Keratinocyte (primary cell): ENCODE measurements at regions not wholly inside any gene's neighbourhood (a gene's known extent, or its start where the extent isn't known, plus 50 kb on each side); places are given as distances from the start of the nearest gene placed in this dataset.

Experiments used
- CTCF ChIP-seq, 3 experiments: IDR thresholded peaks in 1 of 3; conservative IDR thresholded peaks in 1 of 3; optimal IDR thresholded peaks in 1 of 3; 2 replicates in 2 of 3; 3 replicates in 1 of 3; pipeline versions ENCODE3 to v1.5.1; 2011; ENCODE audit warnings: low read length in 3 of 3, mild to moderate bottlenecking in 3 of 3, moderate library complexity in 2 of 3, control low read depth in 1 of 3, inconsistent platforms in 1 of 3; ENCODE audit not compliant: insufficient read depth in 2 of 3; ENCODE audit errors: extremely low read depth in 1 of 3
- EZH2 ChIP-seq: IDR thresholded peaks from one replicate; pipeline ENCODE4 v1.6.1; 2012; ENCODE audit warnings: inconsistent platforms, mild to moderate bottlenecking, low read length, moderate library complexity

- no peak for TF ChIP-seq CTCF (optimal IDR thresholded peaks at IDR 0.05 in 1 of 3, IDR thresholded peaks at IDR 0.05 in 1 of 3, conservative IDR thresholded peaks at IDR 0.05 in 1 of 3; ENCODE audit: extremely low read depth in 1 of 3, insufficient read depth in 2 of 3, low read length in 3 of 3)
- TF ChIP-seq EZH2, result no peak
Observed at GRCh38 chr4:122285285-122285684, 93.5 kb upstream of the ADAD1 start.
